ENCODE measurements at regions not wholly inside any gene's neighbourhood (a gene's known extent, or its start where the extent isn't known, plus 50 kb on each side); places are given as distances from the start of the nearest gene placed in this dataset.
"Not testable (repeated sequence)": the region's sequence is repeated elsewhere in the genome, so short reads cannot be mapped to it uniquely, and the experiment has no call there.

DNA sequence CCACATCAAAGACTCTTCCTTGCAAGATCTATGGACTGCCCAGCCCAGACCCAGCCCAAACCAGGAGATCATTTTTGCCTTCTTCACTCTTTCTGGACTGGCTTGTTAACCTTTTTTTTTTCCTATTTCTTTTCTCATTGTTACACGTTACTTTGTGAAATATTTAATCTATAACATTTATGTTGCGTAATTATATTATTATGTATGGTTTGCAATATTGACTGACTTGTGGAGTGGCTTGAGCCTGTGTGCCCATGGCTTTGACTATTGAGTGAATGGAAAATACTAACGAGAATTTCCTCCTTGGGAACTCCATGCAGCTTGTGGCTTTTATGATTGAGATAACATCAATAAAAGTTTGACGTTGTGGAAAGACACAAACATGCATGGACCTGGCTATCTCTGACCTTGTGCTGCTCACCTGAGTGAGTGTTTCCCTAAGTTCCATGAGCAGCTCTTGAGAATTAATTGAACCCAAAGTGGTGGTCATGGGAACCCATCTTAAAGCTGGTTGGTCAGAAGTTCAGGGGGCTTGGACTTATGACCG, 1641.3 kb upstream of the LRRTM3 start (continued):
- TF ChIP-seq, protein P1, sequence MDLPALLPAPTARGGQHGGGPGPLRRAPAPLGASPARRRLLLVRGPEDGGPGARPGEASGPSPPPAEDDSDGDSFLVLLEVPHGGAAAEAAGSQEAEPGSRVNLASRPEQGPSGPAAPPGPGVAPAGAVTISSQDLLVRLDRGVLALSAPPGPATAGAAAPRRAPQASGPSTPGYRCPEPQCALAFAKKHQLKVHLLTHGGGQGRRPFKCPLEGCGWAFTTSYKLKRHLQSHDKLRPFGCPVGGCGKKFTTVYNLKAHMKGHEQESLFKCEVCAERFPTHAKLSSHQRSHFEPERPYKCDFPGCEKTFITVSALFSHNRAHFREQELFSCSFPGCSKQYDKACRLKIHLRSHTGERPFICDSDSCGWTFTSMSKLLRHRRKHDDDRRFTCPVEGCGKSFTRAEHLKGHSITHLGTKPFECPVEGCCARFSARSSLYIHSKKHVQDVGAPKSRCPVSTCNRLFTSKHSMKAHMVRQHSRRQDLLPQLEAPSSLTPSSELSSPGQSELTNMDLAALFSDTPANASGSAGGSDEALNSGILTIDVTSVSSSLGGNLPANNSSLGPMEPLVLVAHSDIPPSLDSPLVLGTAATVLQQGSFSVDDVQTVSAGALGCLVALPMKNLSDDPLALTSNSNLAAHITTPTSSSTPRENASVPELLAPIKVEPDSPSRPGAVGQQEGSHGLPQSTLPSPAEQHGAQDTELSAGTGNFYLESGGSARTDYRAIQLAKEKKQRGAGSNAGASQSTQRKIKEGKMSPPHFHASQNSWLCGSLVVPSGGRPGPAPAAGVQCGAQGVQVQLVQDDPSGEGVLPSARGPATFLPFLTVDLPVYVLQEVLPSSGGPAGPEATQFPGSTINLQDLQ (CRISPR knock-in tag; IDR thresholded peaks at IDR 0.05): no peak

DNA sequence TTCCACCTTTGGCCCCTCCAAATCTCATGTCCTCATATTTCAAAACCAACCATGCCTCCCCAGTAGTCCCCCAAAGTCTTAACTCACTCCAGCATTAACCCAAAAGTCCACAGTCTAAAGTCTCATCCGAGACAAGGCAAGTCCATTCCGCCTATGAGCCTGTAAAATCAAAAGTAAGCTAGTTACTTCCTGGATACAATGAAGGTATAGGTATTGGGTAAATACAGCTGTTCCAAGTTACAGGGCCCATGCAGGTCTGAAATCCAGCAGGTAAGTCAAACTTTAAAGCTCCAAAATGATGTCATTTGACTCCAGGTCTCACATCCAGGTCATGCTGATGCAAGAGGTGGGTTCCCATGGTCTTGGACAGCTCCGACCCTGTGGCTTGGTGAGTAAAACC, 1640.1 kb upstream of the LRRTM3 start:
- H3K79me2 ChIP-seq (ENCODE audit: insufficient read depth, low read length); H3K9ac ChIP-seq (ENCODE audit: insufficient read depth, low read depth, low read length); FAIRE-seq; H2AFZ ChIP-seq (ENCODE audit: low read length); H3K4me2 ChIP-seq (ENCODE audit: low read depth, low read length); H3K4me1 ChIP-seq (ENCODE audit: insufficient read depth, low read length); CTCF ChIA-PET (ENCODE audit: low intra/inter-chr PET ratio, low total read pairs); DNase-seq (ENCODE audit: low spot score); H3K27me3 ChIP-seq (ENCODE audit: control insufficient read depth in 1 of 2, insufficient read depth in 2 of 2, low read length in 2 of 2); intact Hi-C loops (cut with micrococcal nuclease; ENCODE audit: unreplicated experiment); H3K27ac ChIP-seq (ENCODE audit: extremely low read length, insufficient read depth, low read length); POLR2A ChIA-PET; H3K4me3 ChIP-seq (replicated peaks in 1 of 3; ENCODE audit: insufficient read depth in 1 of 3, low read depth in 2 of 3, low read length in 3 of 3); H4K20me1 ChIP-seq (ENCODE audit: insufficient read depth, low read length); H3K36me3 ChIP-seq (replicated peaks in 1 of 2; ENCODE audit: control insufficient read depth in 1 of 2, insufficient read depth in 2 of 2, low read length in 2 of 2); ATAC-seq; in situ Hi-C loops (cut with HindIII; ENCODE audit: extremely low pct_ligation_motif_present, low pct_unique_long_range_greater_than_20kb); BruUV-seq (replicated peaks): not testable (repeated sequence)
- 3% methylated on average over 3 of the region's 3 CpGs for WGBS (ENCODE audit: low lambda C conversion rate)
- H3K9me3 ChIP-seq (ENCODE audit: low read length): peaks cover 30% of the 10 kb centered on the region

DNA sequence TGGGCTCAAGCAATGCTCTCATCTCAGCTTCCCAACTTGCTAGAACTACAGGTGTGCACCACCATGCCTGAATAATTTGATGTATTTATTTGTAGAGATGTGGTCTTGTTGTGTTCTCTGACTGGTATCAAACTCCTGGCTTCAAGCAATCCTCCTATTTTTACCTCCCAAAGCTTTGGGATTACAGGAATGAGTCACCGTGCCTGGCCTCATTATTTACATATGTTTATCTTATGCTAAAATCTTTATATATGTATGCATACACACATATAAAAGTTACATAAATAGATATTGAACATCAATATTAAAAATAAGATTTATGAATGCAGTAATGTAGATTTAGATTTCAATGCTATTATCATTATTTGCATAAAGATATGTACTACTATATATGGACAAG, 1634.5 kb upstream of the LRRTM3 start:
- CTCF ChIA-PET (ENCODE audit: low intra/inter-chr PET ratio, low total read pairs): no interaction called here
- TF ChIP-seq, protein P2, sequence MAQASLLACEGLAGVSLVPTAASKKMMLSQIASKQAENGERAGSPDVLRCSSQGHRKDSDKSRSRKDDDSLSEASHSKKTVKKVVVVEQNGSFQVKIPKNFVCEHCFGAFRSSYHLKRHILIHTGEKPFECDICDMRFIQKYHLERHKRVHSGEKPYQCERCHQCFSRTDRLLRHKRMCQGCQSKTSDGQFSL (CRISPR knock-in tag; IDR thresholded peaks at IDR 0.05): no peak
- TF ChIP-seq, protein P3, sequence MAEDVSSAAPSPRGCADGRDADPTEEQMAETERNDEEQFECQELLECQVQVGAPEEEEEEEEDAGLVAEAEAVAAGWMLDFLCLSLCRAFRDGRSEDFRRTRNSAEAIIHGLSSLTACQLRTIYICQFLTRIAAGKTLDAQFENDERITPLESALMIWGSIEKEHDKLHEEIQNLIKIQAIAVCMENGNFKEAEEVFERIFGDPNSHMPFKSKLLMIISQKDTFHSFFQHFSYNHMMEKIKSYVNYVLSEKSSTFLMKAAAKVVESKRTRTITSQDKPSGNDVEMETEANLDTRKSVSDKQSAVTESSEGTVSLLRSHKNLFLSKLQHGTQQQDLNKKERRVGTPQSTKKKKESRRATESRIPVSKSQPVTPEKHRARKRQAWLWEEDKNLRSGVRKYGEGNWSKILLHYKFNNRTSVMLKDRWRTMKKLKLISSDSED (CRISPR knock-in tag; IDR thresholded peaks at IDR 0.05): no peak
- TF ChIP-seq MLLT10 (CRISPR knock-in tag; IDR thresholded peaks at IDR 0.05): no peak
- TF ChIP-seq PHF21A (CRISPR knock-in tag; IDR thresholded peaks at IDR 0.05): no peak
- TF ChIP-seq, protein P4, sequence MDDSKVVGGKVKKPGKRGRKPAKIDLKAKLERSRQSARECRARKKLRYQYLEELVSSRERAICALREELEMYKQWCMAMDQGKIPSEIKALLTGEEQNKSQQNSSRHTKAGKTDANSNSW (CRISPR knock-in tag; IDR thresholded peaks at IDR 0.05; ENCODE audit: borderline replicate concordance): no peak
- TF ChIP-seq RBFOX2 (IDR thresholded peaks at IDR 0.05; ENCODE audit: low read depth, low read length): no peak
- no peak for TF ChIP-seq ZFAT (CRISPR knock-in tag; conservative IDR thresholded peaks at IDR 0.05)
- TF ChIP-seq ZNF567 (CRISPR knock-in tag; IDR thresholded peaks at IDR 0.05; ENCODE audit: borderline replicate concordance): no peak
- no peak for TF ChIP-seq ZFX (CRISPR knock-in tag; IDR thresholded peaks at IDR 0.05; ENCODE audit: low read depth)

More for the DNA sequence above, 1634.5 kb upstream of the LRRTM3 start:
- Histone ChIP-seq H4K20me1 (ENCODE audit: insufficient read depth, low read length) (no peaks in the 10 kb centered on the region), H3K27ac (ENCODE audit: extremely low read length, insufficient read depth, low read length) (no peak overlapping the region), H3K79me2 (ENCODE audit: insufficient read depth, low read length) (no peaks in the 10 kb centered on the region), H3K9ac (ENCODE audit: insufficient read depth, low read depth, low read length) (no peak overlapping the region), H3K27me3 (ENCODE audit: control insufficient read depth in 1 of 2, insufficient read depth in 2 of 2, low read length in 2 of 2) (no peaks in the 10 kb centered on the region), H2AFZ (ENCODE audit: low read length) (no peak overlapping the region), H3K4me2 (ENCODE audit: low read depth, low read length) (no peak overlapping the region), H3K36me3 (replicated peaks in 1 of 2; ENCODE audit: control insufficient read depth in 1 of 2, insufficient read depth in 2 of 2, low read length in 2 of 2) (no peaks in the 10 kb centered on the region), H3K9me3 (ENCODE audit: low read length) (no peaks in the 10 kb centered on the region), H3K4me3 (replicated peaks in 1 of 3; ENCODE audit: insufficient read depth in 1 of 3, low read depth in 2 of 3, low read length in 3 of 3) (no peak overlapping the region), H3K4me1 (ENCODE audit: insufficient read depth, low read length) (no peaks in the 10 kb centered on the region)
- no peak for FAIRE-seq
- no peak for DNase-seq (ENCODE audit: low spot score)
- intact Hi-C loops (cut with micrococcal nuclease; ENCODE audit: unreplicated experiment) (no loop called here), in situ Hi-C loops (cut with HindIII; ENCODE audit: extremely low pct_ligation_motif_present, low pct_unique_long_range_greater_than_20kb) (no loop called here)
- POLR2A ChIA-PET: no interaction called here
- BruUV-seq (replicated peaks): no TSS peak
- WGBS (ENCODE audit: low lambda C conversion rate): 31% methylated on average over 1 of the region's 1 CpG
- no peak for ATAC-seq

All from HepG2 (cell line).